ENCODE measurements at regions not wholly inside any gene's neighbourhood (a gene's known extent, or its start where the extent isn't known, plus 50 kb on each side); places are given as distances from the start of the nearest gene placed in this dataset.
"Not testable (repeated sequence)": the region's sequence is repeated elsewhere in the genome, so short reads cannot be mapped to it uniquely, and the experiment has no call there.

DNA sequence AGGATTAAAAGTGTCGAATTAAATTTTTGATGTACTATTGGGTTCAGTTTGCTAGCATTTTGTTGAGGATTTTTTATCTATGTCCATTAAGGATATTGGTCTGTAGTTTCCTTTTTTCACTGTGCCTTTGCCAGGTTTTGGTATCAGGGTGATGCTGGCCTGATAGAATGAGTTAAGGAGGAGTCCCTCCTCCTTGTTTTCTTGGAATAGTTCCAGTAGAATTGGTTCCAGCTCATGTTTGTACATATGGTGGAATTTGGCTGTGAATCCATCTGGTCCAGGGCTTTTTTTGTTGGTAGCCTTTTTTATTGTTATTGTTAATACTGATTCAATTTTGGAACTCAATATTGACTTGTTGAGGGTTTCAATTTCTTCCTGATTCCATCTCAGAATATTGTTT, 141.8 kb downstream of the SIM1 start:
- intact Hi-C loops (cut with micrococcal nuclease), result no loop called here

- intact Hi-C loops (cut with micrococcal nuclease), result no loop called here
Observed at GRCh38 chr6:100320686-100321085, 144.0 kb downstream of the SIM1 start.

DNA sequence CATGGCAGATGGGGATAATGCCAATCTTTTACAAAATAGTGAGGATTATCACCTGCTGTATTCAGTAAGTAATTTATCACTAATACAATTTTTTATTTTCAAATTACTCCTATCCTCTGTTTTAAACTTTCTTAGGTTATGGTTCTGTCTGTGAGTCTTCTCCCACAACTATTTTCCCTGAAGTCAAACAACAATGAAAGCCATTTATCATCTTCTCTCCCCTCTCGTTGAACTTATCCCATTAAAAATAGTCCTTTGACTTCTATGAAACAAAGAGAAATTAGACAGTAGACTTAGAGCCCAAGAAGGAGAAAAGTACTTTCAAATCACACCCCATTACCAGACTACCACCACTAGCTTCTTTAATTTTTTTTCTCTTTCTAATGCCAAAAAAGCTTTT, 147.7 kb downstream of the SIM1 start:
- intact Hi-C loops (cut with micrococcal nuclease), result no loop called here

DNA sequence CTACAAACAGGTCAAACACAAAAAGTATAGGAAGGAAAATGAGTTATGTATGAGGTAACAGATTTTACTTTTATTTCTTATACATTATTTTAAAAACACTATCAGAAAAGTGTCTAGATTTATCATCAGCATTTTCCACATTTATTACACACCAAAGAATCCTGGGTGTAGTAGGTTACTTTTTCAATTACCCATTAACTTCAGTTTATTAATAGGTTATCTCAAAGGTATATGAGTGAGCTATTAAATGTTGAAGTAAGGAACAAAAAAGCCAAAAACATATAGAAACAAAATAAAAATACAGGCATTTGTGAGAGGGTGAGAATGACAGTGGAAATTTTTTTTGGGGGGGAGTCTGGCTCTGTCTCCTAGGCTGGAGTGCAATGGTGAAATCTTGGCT, 150.5 kb downstream of the SIM1 start:
- intact Hi-C loops (cut with micrococcal nuclease), result no loop called here

GRCh38 chr6:100311707-100312251, 152.9 kb downstream of the SIM1 start:
- intact Hi-C loops (cut with micrococcal nuclease), result no loop called here

- intact Hi-C loops (cut with micrococcal nuclease), result no loop called here
Observed at GRCh38 chr6:100309174-100309573, 155.5 kb downstream of the SIM1 start.

GRCh38 chr6:100307561-100307960, 157.2 kb downstream of the SIM1 start:
- intact Hi-C loops (cut with micrococcal nuclease), result no loop called here

DNA sequence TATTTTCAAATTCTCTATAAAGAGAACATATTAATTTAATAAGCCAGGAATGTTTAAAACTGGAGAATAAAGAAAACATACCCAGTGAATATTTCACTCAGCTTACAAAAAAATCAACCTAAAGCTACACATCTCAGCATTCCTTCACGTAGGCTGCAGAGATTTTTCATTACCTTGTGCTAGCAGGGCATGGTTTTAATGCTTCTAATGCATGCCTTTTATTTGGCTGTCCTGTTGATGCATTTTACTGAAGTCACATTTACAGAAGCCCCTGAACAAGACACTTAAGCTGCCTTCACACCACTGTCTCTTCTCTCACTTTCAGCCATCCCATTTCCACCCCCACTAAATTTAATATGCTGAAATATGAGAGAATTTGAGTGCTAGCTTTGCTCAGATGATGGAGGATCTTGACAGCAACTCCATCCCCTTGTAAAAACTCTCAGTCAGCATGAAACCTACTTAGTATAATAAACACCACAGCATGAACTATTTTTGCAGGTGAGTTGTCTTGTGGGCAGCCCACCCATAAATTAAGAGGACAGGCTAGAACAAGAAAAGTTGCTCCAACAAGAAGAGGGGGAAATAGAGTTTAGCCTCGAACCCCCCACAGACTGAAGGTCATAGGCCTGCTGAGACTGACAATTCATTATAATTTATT, 159.4 kb downstream of the SIM1 start:
- intact Hi-C loops (cut with micrococcal nuclease), result no loop called here

GRCh38 chr6:100304575-100304974, 160.1 kb downstream of the SIM1 start:
- intact Hi-C loops (cut with micrococcal nuclease), result no loop called here

GRCh38 chr6:100301731-100302130, 163.0 kb downstream of the SIM1 start:
- intact Hi-C loops (cut with micrococcal nuclease), result no loop called here

DNA sequence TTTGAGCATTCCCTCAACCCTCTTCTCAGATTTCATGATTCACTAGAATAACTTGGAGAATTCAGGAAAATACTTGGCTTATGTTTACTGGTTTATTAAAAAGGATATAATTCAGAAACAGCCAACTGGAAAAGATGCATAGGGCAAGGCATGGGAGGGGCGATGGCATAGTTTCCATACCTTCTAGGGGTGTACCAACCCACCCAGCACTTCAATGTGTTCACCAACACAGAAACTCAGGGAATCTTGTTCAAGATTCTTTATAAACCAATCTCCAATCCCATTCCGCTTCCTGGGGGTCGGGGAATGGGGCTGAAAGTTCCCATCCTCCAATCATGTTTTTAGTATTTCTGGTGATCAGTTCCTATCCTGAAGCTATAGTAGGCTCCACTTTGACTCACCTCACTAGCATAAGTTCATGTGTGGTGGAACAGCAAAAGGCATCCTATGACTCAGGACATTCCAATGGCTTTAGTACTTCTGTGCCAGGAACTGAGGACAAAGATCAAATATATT, 164.4 kb downstream of the SIM1 start:
- intact Hi-C loops (cut with micrococcal nuclease), result no loop called here

DNA sequence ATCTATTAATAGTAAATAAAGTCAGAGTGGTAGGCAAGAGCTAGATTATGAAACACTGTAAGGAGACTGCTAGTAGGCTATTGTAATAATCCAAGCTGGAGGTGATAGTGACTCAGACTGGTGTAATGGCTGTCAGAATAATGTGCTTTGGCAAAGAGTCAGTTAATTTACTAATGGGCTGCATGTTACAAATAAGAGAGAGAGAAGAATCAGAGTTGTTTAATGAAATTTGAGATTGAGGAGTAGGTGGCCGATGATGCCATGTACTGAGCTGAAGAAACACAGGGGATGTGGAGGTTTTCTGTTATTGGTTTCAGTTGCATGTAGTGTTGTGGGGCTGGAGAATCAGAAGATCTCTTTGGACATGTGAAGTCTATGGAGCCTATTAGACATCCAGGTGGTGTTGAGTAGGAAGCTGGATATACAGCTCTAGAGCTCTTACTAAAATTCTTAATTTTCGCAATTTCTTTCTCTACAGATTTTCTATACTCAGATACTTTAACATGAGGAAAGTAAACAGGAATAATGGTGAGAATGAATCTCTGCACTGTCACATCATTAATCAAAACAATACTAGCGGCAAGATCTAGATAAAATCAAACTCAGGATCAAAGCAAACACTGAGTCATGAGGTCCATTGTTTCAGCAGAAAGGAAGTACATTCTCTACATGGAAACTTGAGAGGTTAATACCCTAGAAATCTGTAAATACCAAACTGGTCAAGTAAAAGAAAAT, 167.7 kb downstream of the SIM1 start:
- intact Hi-C loops (cut with micrococcal nuclease), result no loop called here

DNA sequence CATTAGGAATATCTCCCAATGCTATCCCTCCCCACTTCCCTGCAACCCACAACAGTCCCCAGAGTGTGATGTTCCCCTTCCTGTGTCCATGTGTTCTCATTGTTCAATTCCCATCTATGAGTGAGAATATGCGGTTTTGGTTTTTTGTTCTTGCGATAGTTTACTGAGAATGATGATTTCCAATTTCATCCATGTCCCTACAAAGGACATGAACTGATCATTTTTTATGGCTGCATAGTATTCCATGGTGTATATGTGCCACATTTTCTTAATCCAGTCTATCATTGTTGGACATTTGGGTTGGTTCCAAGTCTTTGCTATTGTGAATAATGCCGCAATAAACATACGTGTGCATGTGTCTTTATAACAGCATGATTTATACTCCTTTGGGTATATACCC, 169.5 kb downstream of the SIM1 start:
- intact Hi-C loops (cut with micrococcal nuclease), result not testable (repeated sequence)

GRCh38 chr6:100289285-100289684, 175.4 kb downstream of the SIM1 start:
- intact Hi-C loops (cut with micrococcal nuclease), result no loop called here

DNA sequence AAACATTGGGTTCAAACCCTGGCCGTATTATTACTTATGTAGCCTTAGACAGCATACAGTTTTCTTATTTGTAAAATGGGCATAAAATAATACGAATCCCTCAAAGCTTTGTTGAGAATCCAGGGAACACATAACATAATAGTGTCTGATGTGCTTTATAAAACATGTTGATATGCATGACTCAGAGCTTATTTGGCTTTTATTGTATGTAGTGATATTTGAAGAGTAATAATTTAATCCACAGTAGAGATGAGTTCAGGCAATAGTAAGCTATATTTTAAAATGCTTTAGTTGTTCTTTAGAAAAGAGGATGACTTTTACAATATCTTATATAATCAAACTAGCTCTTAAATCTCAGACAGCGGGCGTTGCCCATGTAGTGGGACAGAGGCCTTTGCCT, 176.4 kb downstream of the SIM1 start:
- intact Hi-C loops (cut with micrococcal nuclease), result no loop called here

DNA sequence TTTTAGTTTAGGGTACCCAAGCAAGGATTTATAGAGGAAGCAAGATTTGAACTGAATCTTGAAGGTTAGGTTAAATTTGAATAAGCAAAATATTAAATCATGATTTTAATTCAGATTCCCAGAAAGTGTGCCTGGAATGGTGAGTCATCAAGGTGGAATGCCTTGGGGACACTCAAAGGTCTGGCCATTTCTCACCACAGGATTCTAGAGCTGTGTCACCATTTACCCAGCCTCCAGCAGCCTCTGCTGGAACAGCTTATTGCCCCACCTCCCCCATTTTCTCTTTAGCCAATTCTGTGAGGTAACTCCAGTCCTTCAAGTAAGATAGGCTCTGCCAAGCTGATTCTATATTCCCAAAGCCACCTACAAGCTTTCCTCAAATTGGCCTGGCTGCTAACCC, 181.4 kb downstream of the SIM1 start:
- intact Hi-C loops (cut with micrococcal nuclease), result no loop called here

- intact Hi-C loops (cut with micrococcal nuclease), result no loop called here
Observed at GRCh38 chr6:100281471-100281901, 183.2 kb downstream of the SIM1 start.

GRCh38 chr6:100276311-100277057, 188.2 kb downstream of the SIM1 start:
- intact Hi-C loops (cut with micrococcal nuclease), result no loop called here

DNA sequence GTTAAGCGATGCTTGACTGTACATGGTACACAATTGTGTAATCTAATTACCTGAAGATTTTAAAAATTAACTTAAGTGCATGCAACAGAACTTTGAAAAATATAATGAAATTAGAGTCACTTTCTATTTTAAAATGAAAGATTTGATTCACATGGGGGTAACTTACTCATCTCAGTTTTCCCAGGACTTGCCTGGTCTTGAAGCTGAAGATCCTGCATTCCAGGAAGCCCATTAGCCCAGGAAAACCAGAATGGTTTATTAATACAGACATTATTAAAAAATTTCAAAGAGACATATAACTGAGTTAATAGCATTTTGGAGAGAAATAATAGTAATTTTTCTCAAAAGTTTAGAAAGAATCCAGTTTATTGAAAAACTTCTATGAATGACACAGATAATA, 190.6 kb downstream of the SIM1 start:
- intact Hi-C loops (cut with micrococcal nuclease), result no loop called here

DNA sequence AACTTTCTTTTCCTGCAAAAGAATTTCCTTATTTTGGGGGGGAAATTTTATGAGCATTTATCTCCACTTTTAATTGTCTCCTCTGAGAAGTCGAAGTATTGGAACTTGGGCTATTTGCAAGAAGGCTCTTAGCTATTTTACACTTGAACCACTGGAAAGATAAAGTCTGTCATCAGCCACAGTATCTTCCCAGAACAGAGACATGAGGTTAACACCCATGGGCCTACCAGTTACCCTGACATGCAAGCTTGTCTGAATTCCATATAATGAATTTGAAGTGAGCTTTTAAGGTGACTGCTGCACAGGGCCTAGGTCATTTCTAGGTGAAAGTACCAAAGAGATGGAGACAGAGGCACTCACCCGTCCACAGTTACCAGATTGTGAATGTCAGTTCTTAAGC, 193.1 kb downstream of the SIM1 start:
- intact Hi-C loops (cut with micrococcal nuclease), result loop anchor here (1.0 kb wide), 1 partner anchor 24 kb away; no protein-coding TSS in a partner anchor

- intact Hi-C loops (cut with micrococcal nuclease), result loop anchor here (1.0 kb wide), 1 partner anchor 24 kb away; no protein-coding TSS in a partner anchor
Observed at GRCh38 chr6:100271202-100271601, 193.5 kb downstream of the SIM1 start.

DNA sequence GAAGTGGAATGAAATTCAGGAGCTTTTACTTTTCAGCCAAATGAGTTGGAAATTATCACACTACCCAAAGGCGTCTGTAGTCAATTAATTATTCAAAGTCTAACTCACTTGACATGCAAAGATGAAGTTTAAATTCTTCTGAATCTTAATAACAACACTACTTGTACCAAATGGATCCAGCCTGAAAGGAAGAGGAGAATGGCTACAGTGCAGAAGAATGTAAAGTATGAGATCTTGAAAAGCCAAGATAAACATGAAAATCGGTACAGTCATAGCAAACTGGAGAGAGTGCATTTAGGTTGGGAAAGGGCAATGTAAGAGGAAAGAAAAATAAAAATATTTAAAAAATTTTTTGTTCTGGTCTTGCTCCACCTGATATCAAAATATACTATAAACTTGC, 195.5 kb downstream of the SIM1 start:
- intact Hi-C loops (cut with micrococcal nuclease), result no loop called here
